ENCODE measurements at regions not wholly inside any gene's neighbourhood (a gene's known extent, or its start where the extent isn't known, plus 50 kb on each side); places are given as distances from the start of the nearest gene placed in this dataset.

GRCh38 chr5:104739905-104740304, 1177.3 kb upstream of the NUDT12 start:
- Histone ChIP-seq H3K9me3 (ENCODE audit: insufficient read depth, low read length) (no peaks in the 10 kb centered on the region), H4K20me1 (ENCODE audit: insufficient read depth, low read length) (no peaks in the 10 kb centered on the region), H3K79me2 (ENCODE audit: low read length) (no peaks in the 10 kb centered on the region), H3K27me3 (ENCODE audit: low read depth, low read length) (no peaks in the 10 kb centered on the region), H2AFZ (ENCODE audit: low read depth, low read length) (no peak overlapping the region), H3K4me1 (ENCODE audit: low read length) (no peaks in the 10 kb centered on the region), H3K9ac (ENCODE audit: low read length) (no peak overlapping the region), H3K4me3 (ENCODE audit: low read length) (no peak overlapping the region), H3K27ac (ENCODE audit: low read length) (no peak overlapping the region), H3K36me3 (replicated peaks; ENCODE audit: low read depth, low read length) (no peaks in the 10 kb centered on the region), H3K4me2 (ENCODE audit: low read length) (no peak overlapping the region)
- TF ChIP-seq CTCF (IDR thresholded peaks at IDR 0.05; ENCODE audit: low read depth, low read length) (no peak), EZH2phosphoT487 (IDR thresholded peaks at IDR 0.05; ENCODE audit: low read depth) (no peak)

GRCh38 chr5:104739503-104739902, 1176.9 kb upstream of the NUDT12 start:
- TF ChIP-seq CTCF (IDR thresholded peaks at IDR 0.05; ENCODE audit: low read depth, low read length), result no peak
- TF ChIP-seq EZH2phosphoT487 (IDR thresholded peaks at IDR 0.05; ENCODE audit: low read depth), result no peak
- H3K9me3 ChIP-seq (ENCODE audit: insufficient read depth, low read length), result no peaks in the 10 kb centered on the region
- no peaks in the 10 kb centered on the region for H4K20me1 ChIP-seq (ENCODE audit: insufficient read depth, low read length)
- H3K9ac ChIP-seq (ENCODE audit: low read length), result no peak overlapping the region
- H3K4me3 ChIP-seq (ENCODE audit: low read length), result no peak overlapping the region
- H3K79me2 ChIP-seq (ENCODE audit: low read length), result no peaks in the 10 kb centered on the region
- no peak overlapping the region for H3K27ac ChIP-seq (ENCODE audit: low read length)
- H3K4me2 ChIP-seq (ENCODE audit: low read length), result no peak overlapping the region
- H3K4me1 ChIP-seq (ENCODE audit: low read length), result no peaks in the 10 kb centered on the region
- H3K27me3 ChIP-seq (ENCODE audit: low read depth, low read length), result no peaks in the 10 kb centered on the region
- H2AFZ ChIP-seq (ENCODE audit: low read depth, low read length), result no peak overlapping the region
- H3K36me3 ChIP-seq (replicated peaks; ENCODE audit: low read depth, low read length), result no peaks in the 10 kb centered on the region

GRCh38 chr5:104736073-104736472, 1173.5 kb upstream of the NUDT12 start:
- Histone ChIP-seq H3K4me2 (ENCODE audit: low read length) (no peak overlapping the region), H3K9ac (ENCODE audit: low read length) (no peak overlapping the region), H2AFZ (ENCODE audit: low read depth, low read length) (no peak overlapping the region), H3K27me3 (ENCODE audit: low read depth, low read length) (no peaks in the 10 kb centered on the region), H3K79me2 (ENCODE audit: low read length) (no peaks in the 10 kb centered on the region), H3K9me3 (ENCODE audit: insufficient read depth, low read length) (no peaks in the 10 kb centered on the region), H3K36me3 (replicated peaks; ENCODE audit: low read depth, low read length) (no peaks in the 10 kb centered on the region), H3K4me1 (ENCODE audit: low read length) (no peaks in the 10 kb centered on the region), H3K4me3 (ENCODE audit: low read length) (no peak overlapping the region), H3K27ac (ENCODE audit: low read length) (no peak overlapping the region), H4K20me1 (ENCODE audit: insufficient read depth, low read length) (no peaks in the 10 kb centered on the region)
- TF ChIP-seq CTCF (IDR thresholded peaks at IDR 0.05; ENCODE audit: low read depth, low read length) (no peak), EZH2phosphoT487 (IDR thresholded peaks at IDR 0.05; ENCODE audit: low read depth) (no peak)

- no peak overlapping the region for H3K4me2 ChIP-seq (ENCODE audit: low read length)
- no peak for TF ChIP-seq EZH2phosphoT487 (IDR thresholded peaks at IDR 0.05; ENCODE audit: low read depth)
- no peak for TF ChIP-seq CTCF (IDR thresholded peaks at IDR 0.05; ENCODE audit: low read depth, low read length)
- H3K27me3 ChIP-seq (ENCODE audit: low read depth, low read length), result no peaks in the 10 kb centered on the region
- no peak overlapping the region for H3K9ac ChIP-seq (ENCODE audit: low read length)
- no peaks in the 10 kb centered on the region for H3K4me1 ChIP-seq (ENCODE audit: low read length)
- no peak overlapping the region for H2AFZ ChIP-seq (ENCODE audit: low read depth, low read length)
- no peaks in the 10 kb centered on the region for H3K36me3 ChIP-seq (replicated peaks; ENCODE audit: low read depth, low read length)
- no peak overlapping the region for H3K27ac ChIP-seq (ENCODE audit: low read length)
- no peaks in the 10 kb centered on the region for H4K20me1 ChIP-seq (ENCODE audit: insufficient read depth, low read length)
- H3K79me2 ChIP-seq (ENCODE audit: low read length), result no peaks in the 10 kb centered on the region
- no peak overlapping the region for H3K4me3 ChIP-seq (ENCODE audit: low read length)
- no peaks in the 10 kb centered on the region for H3K9me3 ChIP-seq (ENCODE audit: insufficient read depth, low read length)
Observed at GRCh38 chr5:104734046-104734445, 1171.5 kb upstream of the NUDT12 start.
